Raji (cell line): ENCODE measurements at regions not wholly inside any gene's neighbourhood (a gene's known extent, or its start where the extent isn't known, plus 50 kb on each side); places are given as distances from the start of the nearest gene placed in this dataset.

ENCODE experiments used
- POLR2A ChIP-seq: IDR thresholded peaks from 2 replicates; pipeline ENCODE4 v1.6.1; 2011; ENCODE audit warnings: low read depth, low read length, control low read depth; ENCODE audit not compliant: insufficient read depth

DNA sequence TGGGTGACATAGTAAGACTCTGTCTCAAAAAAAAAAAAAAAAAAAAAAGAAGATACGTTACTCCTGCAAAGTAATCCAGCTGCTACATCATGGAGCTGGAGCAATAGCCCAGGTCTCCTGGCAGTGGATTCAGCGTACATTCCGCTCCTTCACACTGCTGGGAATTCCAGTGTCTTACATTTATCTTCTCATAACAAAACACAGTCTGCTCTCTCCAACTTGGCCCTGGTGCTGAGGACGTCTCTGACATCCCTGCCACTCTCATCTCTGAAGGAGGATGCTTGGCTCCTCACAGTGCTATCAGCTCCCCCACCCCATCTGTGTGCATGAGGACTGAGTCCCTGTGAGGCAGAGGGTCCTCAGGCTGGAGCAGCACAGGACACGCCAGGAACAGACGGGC is 529.8 kb downstream of the CD83 start:
- no peak for TF ChIP-seq POLR2A

DNA sequence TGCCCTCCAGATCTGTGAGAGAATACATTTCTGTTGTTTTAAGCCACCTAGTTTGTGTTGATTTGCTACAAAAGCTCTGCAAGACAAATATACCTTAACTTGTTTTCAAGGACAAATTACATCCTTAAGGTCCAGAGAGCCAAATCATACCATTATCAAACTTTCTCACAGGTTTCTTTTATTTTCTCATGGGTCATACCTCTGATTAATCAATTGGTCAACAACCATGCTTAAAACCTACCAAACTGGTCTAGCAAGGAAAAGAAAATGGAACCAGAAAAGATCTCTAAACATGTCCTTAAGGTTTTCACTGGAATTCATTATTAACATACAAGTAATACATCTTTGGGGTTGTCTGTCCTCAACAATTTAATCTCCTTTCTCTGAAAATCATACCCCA is 535.0 kb downstream of the CD83 start:
- no peak for TF ChIP-seq POLR2A

DNA sequence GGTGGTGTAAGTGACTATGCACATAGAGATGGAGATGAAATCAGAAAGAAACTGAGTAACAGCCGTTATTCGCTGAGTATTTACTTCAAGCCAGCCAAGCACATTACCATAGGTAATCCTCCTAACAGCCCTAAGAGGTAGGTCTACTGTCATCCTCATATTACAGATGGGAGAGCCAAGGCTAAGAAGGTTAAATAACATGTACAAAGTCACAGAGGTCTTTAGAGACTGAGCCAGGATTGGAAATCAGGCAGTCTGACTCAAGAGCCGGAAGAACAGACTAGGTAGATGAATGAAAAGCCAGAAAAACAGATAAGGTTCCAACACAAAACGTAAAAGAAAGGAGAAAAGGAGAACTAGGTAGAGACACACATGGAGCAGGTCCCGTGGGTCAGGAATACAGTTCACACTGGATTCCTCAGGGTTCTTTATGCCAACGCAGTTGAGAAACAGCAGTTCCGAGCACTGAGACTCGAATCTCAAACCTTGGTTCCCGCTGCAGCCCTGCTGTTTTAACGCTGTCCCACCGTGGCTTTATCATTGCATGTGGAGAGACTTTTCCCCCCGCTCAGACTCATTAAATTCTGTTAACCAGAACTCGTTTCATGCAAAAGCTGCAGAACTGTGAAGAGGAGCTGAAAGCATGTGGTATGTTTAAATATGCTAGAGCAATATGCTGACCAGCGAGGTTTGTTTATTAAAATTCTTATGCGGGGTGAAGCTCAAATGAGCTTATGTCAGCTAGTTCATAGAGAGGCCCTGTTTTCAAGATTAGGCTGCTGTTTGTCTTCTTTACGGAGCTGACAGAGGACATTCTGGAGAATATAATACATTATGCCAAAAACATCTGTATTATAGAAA is 537.9 kb downstream of the CD83 start:
- TF ChIP-seq POLR2A = no peak

DNA sequence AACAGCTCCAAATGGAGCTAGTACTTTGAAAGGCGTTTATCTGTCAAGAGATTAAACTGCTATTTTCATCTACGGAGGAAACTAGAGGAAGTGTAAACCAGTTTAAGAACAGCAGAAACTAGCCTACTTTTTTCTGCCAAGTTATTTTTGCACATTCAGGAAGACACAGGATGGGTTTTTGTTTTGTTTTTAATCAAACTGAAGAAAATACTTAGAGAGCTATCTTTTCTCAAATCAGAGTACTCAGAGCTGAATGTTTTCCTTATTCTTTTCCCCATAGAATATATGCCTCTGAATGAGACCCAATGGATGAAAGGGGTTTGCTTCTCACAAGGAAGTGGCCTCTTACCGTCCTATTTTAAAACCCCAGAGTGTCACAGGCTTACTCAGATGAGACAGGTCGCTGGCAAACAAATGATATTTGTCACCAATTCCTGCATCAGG is 538.5 kb downstream of the CD83 start:
- no peak for TF ChIP-seq POLR2A

DNA sequence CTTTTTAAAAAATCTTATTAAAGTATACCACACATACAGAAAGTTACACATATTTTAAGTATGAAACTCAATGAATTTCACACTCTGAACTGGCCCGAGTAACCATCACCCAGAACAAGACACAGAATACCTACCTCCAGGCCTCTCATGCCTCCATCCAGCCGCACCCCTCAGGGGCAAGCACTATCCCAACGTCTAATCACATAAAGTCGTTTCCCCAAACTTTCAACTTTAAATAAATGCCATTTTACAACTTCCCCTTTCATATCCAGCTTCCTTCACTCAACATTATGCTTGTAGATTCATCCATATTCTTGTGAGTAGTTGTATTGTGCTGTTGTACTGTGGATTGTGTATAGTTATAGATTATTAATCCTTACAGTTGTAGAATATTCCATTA is 539.1 kb downstream of the CD83 start:
- TF ChIP-seq POLR2A = no peak

DNA sequence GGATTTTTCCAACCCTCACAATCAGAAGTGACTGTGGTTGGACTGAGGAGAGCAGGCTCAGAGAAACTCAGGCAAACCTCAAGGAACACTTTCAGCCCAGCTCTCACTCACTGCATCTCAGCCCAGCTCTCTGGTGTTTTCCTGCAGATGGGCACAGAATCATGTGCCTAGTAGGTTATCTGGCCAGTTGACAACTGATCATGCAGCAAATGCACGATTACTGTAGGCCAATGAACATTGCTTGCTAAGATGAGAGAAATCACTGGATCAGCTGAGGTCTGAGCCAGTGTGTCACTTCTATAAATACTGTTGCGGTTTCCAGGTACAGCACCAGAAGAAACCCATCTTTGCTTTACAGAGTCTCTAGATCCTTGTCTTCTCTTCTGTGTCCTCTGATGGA is 540.5 kb downstream of the CD83 start:
- no peak for TF ChIP-seq POLR2A

DNA sequence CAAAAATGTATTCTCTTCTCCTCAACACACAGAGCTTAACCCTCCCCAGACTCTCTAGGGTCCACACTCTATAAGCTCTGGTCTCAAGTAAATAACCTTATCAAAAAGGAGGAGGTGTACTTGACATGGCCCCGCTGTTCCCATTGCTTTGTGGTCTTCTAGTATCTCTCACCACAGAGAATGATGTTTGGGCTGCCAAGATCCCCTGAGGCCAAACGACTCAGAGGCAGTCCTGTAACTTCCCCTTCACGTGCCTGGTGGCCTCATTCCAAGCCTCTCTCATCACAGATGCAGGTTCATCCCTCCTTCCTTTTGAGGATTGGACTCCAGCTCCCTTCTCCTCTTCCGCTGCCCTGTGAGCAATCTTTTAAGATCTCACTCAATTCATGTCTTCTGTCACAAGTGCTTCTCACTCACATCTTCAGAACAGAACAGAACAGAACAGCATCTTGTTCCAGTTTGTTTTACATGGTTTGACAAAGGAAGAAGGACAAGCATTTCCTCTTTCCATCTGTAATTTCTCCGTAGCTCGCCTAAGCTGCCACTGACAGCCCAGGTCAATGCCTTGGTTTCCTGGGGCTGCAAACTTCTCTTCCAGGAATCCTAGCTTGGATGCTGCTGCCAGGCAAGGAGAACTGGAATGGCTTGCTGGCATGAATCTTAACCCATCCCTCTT is 541.5 kb downstream of the CD83 start:
- TF ChIP-seq POLR2A = no peak

DNA sequence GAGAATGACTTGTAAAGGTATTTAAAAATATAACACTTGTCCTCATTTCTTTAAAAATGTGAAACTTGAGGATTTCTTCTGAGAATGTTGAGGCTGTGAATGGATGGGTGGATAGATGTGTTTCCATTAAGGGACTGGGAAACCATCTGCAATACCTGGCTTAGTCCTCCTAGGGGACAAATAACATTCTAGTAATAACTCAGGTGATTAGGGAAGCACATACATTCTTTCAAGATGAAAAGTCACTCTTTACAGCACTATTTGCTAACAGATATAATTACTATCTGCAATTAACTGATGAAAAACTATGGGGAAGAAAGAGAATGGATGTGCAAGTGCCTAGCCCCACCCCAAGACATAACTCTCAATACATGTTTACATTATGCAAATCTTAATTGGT is 542.3 kb downstream of the CD83 start:
- no peak for TF ChIP-seq POLR2A

DNA sequence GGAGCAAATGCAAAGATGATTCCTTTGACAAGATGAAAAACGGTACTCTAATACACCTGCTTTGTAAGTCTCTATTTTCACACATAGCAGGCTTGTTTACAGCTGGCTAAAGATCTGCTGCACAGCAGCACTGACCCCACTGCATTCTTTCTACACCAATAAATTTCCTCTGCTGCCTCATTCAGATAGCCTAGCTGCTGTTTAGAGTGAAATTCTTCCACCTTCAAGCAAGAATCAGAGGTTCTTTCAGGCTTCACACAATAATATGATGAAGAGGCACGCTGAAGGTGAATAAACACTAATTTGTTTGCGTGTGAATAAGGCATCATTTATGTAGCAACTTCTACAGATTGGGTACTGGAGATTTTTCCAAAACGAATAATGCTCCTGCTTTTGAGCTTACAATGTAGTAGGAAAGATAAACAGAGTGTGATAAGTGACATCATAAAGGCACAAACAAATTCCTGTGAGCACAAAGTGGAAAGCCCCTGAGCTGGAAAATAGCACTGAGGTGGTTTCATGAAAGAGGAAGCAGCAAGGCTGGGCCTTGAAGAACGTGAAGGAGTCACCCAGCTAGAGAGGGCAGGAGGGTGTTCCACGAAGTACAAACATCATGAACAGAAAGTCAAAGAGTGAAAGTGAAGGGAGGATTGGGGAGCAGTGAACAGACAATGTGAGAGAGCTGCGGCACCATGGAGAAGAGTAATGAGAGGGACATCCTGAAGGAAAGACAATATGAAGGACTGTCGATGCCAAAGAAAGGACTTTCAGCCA is 543.4 kb downstream of the CD83 start:
- TF ChIP-seq POLR2A = no peak

DNA sequence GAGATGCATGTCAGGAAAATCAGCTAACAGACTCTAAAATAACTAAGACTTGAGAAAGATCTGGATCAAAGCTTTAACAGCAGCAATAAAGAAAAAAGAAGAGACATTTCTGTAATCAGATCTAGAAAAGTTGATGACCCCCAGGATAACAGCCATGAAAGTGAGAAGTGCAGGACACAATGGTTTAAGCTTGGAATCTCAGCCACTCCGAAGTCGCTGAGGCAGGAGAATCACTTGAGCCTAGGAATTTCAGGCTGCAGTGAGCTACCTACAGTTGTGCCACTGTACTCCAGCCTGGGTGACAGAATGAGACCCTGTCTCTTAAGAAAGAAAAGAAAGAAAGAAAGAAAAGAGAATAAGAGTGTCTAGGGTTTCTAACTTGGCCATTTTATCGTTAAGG is 544.1 kb downstream of the CD83 start:
- TF ChIP-seq POLR2A = no peak

DNA sequence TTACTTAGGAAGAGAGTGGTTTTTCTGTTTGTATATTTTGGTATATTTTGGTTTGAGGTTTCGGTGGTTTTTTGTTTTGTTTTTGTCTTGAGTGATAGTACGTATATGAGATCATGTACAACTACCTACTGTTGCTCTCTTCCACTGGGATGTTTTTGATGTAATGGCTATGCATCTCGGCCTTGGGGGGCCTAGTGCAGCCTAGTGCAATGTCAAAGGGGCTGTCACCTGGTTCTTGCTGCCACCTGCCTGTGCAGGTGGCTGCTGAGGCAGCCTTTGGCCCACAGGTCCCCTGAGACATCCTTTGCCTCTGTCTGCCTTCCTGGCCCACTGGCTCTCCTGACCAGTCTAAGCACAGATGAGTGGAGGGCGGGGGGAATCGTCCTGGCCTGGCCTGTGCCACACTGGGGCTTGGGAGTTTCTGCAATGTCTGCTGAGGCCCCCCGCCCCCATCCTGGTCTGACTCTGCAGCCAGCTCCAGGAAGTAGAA is 546.6 kb downstream of the CD83 start:
- no peak for TF ChIP-seq POLR2A

DNA sequence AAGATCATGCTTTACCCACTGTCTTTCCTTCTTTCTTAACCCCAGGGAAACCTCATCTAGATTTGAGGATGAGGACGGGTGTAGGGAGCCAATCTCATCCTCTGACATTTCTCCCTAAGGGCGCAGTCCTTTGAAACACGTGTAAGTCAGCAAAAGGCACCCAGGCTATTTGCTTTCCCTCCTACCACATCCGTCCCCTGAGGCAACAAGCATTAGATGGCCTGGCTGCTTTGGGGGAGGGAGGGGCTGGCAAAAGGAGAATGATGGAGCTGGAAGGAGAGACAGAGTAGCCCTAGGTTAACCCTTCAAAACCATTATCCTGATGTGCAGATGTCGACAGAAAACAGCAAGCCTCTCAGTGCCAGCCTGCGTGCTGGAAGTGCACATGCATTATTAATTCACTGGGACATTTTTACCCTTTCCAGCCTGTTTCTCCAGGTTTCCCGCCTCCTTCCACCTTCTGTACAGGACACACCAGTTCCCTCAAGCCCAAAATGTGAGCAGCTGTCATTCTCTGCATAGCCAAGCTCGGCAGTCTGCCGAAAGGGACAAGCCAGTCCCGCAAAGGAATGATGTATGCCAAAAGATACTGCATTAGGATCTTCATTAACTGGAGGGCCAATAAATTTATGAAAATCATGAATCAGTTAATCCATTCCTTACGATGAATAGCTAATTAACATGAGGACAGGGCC is 547.2 kb downstream of the CD83 start:
- TF ChIP-seq POLR2A = no peak

DNA sequence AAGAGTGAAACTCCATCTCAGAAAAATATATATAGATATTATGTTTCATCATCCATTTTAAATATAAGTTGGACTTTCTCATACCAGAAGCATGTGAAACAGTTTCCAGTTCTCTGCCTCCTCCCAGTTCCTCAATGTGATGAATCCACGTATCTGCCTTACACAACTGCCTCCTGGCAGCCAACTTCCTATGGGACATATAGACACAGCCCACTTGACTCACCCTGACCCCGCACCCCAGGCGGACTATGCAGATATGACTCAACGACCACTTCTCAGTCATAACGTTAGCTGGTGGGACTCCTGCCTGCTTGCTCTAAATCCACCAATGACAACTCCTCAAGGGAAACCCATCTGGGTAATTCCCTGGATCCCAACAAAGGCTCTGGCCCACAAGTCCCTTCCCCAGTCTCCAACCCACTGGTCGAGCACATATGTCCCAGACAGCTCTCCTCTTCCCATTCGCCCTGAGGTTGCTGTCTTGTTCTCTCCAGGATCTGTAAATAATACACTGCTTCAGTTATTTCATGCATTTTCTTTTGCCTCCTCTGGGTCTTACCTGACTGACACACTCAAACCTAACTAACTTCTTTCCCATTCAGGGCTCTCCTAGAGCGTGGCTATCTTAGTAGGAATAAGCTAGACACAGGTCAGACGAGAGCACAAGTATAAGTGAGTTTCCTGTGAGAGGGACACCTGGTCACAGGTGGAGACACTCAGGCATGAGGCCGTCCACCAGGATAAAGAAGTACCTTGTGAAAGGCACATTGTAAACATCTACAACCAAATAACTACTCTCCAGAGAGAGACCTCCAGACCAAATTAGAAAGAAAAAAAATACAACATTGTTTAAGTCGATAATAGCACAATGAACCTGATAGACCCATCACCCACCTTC is 548.5 kb downstream of the CD83 start:
- no peak for TF ChIP-seq POLR2A

DNA sequence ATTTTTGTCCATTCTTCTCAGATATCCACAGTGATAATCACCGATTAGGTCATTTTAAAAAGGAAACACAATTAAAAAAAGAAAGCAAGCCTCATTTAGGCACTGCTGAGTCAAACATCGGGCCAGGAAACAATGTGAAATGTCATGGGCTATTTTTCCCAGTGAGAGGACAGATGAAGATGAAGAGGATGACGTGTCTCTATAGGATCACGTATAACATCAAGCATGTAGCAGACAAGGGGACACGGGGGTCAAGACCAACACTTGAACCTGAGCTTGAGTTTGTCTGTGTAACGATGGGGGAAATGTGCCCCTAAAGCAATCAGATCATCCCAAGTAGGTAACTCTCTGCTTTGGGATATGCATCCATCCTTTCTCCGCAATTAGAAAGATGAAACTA is 553.2 kb downstream of the CD83 start:
- TF ChIP-seq POLR2A = no peak
